ENCODE measurements at regions not wholly inside any gene's neighbourhood (a gene's known extent, or its start where the extent isn't known, plus 50 kb on each side); places are given as distances from the start of the nearest gene placed in this dataset.

DNA sequence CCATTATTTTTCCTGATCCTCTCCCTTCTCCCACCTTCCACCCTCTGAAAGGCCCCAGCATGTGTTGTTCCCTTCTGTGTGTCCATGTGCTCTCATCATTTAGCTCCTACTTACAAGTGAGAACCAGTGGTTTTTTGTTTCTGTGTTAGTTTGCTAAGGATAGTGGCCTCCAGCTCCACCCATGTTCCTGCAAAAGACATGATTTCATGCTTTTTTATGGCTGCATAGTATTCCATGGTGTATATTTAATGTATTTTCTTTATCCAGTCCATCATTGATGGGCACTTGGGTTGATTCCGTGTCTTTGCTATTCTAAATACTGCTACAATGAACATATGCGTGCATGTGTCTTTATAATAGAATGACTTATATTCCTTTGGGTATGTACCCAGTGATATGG, 89.4 kb upstream of the C1orf174 start:
- no peaks in the 10 kb centered on the region for H3K79me2 ChIP-seq (ENCODE audit: insufficient read depth, low read length)
- TF ChIP-seq, protein P1, sequence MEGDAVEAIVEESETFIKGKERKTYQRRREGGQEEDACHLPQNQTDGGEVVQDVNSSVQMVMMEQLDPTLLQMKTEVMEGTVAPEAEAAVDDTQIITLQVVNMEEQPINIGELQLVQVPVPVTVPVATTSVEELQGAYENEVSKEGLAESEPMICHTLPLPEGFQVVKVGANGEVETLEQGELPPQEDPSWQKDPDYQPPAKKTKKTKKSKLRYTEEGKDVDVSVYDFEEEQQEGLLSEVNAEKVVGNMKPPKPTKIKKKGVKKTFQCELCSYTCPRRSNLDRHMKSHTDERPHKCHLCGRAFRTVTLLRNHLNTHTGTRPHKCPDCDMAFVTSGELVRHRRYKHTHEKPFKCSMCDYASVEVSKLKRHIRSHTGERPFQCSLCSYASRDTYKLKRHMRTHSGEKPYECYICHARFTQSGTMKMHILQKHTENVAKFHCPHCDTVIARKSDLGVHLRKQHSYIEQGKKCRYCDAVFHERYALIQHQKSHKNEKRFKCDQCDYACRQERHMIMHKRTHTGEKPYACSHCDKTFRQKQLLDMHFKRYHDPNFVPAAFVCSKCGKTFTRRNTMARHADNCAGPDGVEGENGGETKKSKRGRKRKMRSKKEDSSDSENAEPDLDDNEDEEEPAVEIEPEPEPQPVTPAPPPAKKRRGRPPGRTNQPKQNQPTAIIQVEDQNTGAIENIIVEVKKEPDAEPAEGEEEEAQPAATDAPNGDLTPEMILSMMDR (IDR thresholded peaks at IDR 0.05; ENCODE audit: borderline replicate concordance, extremely low read depth, low read length, poor library complexity, severe bottlenecking) = no peak
- no peak for TF ChIP-seq EZH2 (IDR thresholded peaks at IDR 0.05; ENCODE audit: borderline replicate concordance, low read depth, low read length, severe bottlenecking)
- H3K36me3 ChIP-seq (ENCODE audit: insufficient read depth, low read length) = no peaks in the 10 kb centered on the region
- no peaks in the 10 kb centered on the region for H4K20me1 ChIP-seq (ENCODE audit: insufficient read depth, low read length)
- H3K4me3 ChIP-seq (ENCODE audit: low read depth in 1 of 2, low read length in 2 of 2) = no peak overlapping the region
- H3K27me3 ChIP-seq (ENCODE audit: insufficient read depth, low read length, poor library complexity) = no peaks in the 10 kb centered on the region
- no peaks in the 10 kb centered on the region for H3K9me3 ChIP-seq (ENCODE audit: insufficient read depth, low read length, severe bottlenecking)
- H3K9ac ChIP-seq (ENCODE audit: low read depth, low read length) = no peak overlapping the region
- H2AFZ ChIP-seq (ENCODE audit: low read depth, low read length) = no peak overlapping the region
- no peaks in the 10 kb centered on the region for H3K4me1 ChIP-seq (ENCODE audit: insufficient read depth, low read length)
- ATAC-seq (ENCODE audit: insufficient read depth, low read depth) (no peak), DNase-seq (no peak)
- H3K27ac ChIP-seq (ENCODE audit: low read length) = no peak overlapping the region
- H3K4me2 ChIP-seq (ENCODE audit: insufficient read depth, low read length) = no peak overlapping the region

DNA sequence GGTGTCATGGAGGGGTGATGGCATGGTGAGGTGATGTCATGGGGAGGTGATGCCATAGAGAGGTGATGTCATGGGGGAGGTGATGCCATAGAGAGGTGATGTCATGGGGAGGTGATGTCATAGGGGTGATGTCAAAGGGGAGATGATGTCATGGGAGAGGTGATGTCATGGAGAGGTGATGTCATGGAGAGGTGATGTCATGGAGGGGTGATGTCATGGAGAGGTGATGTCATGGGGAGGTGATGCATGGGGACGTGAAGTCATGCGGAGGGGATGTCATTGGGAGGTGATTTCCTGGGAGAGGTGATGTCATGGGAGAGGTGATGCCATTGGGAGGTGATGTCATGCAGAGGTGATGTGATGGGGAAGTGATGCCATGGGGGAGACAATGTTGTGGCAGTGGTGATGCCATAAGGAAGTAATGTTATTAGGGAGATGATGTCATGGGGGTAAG, 92.1 kb upstream of the C1orf174 start:
- Histone ChIP-seq H3K27ac (ENCODE audit: low read length) (no peak overlapping the region), H3K4me3 (ENCODE audit: low read depth in 1 of 2, low read length in 2 of 2) (no peak overlapping the region), H3K79me2 (ENCODE audit: insufficient read depth, low read length) (no peaks in the 10 kb centered on the region), H2AFZ (ENCODE audit: low read depth, low read length) (no peak overlapping the region), H3K36me3 (ENCODE audit: insufficient read depth, low read length) (no peaks in the 10 kb centered on the region), H3K4me1 (ENCODE audit: insufficient read depth, low read length) (no peaks in the 10 kb centered on the region), H3K4me2 (ENCODE audit: insufficient read depth, low read length) (no peak overlapping the region), H3K9ac (ENCODE audit: low read depth, low read length) (no peak overlapping the region), H3K9me3 (ENCODE audit: insufficient read depth, low read length, severe bottlenecking) (no peaks in the 10 kb centered on the region), H3K27me3 (ENCODE audit: insufficient read depth, low read length, poor library complexity) (peaks cover 2% of the 10 kb centered on the region), H4K20me1 (ENCODE audit: insufficient read depth, low read length) (no peaks in the 10 kb centered on the region)
- DNase-seq (no peak), ATAC-seq (ENCODE audit: insufficient read depth, low read depth) (no peak)
- no peak for TF ChIP-seq EZH2 (IDR thresholded peaks at IDR 0.05; ENCODE audit: borderline replicate concordance, low read depth, low read length, severe bottlenecking)
- TF ChIP-seq, protein P1 (IDR thresholded peaks at IDR 0.05; ENCODE audit: borderline replicate concordance, extremely low read depth, low read length, poor library complexity, severe bottlenecking) = no peak

DNA sequence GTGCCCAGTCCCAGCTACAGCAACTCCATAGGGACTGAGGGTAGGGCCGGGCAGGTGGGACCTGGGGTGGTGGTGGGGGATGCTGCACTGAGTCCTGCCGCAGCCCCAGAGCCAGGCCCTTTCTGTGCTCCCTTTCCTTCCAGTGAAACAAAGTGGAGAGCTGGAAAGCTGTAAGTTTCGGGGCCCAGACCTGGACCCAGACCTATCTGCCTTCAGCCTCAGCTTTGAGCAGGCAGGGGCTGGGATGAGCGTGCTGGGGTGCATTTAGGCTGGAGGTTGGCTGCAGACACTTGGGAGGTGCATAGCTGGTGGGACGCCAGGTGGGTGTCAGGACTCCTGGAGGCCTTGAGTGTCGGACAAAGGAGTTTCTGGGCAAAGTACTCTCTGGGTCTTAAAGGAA, 92.7 kb upstream of the C1orf174 start:
- H3K9me3 ChIP-seq (ENCODE audit: insufficient read depth, low read length, severe bottlenecking) = no peaks in the 10 kb centered on the region
- H3K4me2 ChIP-seq (ENCODE audit: insufficient read depth, low read length) = no peak overlapping the region
- no peaks in the 10 kb centered on the region for H3K79me2 ChIP-seq (ENCODE audit: insufficient read depth, low read length)
- H3K4me1 ChIP-seq (ENCODE audit: insufficient read depth, low read length) = no peaks in the 10 kb centered on the region
- H3K27me3 ChIP-seq (ENCODE audit: insufficient read depth, low read length, poor library complexity) = peaks cover 2% of the 10 kb centered on the region
- no peaks in the 10 kb centered on the region for H3K36me3 ChIP-seq (ENCODE audit: insufficient read depth, low read length)
- no peak overlapping the region for H3K27ac ChIP-seq (ENCODE audit: low read length)
- H3K4me3 ChIP-seq (ENCODE audit: low read depth in 1 of 2, low read length in 2 of 2) = no peak overlapping the region
- no peak overlapping the region for H2AFZ ChIP-seq (ENCODE audit: low read depth, low read length)
- no peak overlapping the region for H3K9ac ChIP-seq (ENCODE audit: low read depth, low read length)
- H4K20me1 ChIP-seq (ENCODE audit: insufficient read depth, low read length) = no peaks in the 10 kb centered on the region
- ATAC-seq (ENCODE audit: insufficient read depth, low read depth) (no peak), DNase-seq (no peak)
- TF ChIP-seq, protein P1 (IDR thresholded peaks at IDR 0.05; ENCODE audit: borderline replicate concordance, extremely low read depth, low read length, poor library complexity, severe bottlenecking) = no peak
- TF ChIP-seq EZH2 (IDR thresholded peaks at IDR 0.05; ENCODE audit: borderline replicate concordance, low read depth, low read length, severe bottlenecking) = no peak

Measured in DND-41 (cell line).